ENCODE measurements at regions not wholly inside any gene's neighbourhood (a gene's known extent, or its start where the extent isn't known, plus 50 kb on each side); places are given as distances from the start of the nearest gene placed in this dataset.

DNA sequence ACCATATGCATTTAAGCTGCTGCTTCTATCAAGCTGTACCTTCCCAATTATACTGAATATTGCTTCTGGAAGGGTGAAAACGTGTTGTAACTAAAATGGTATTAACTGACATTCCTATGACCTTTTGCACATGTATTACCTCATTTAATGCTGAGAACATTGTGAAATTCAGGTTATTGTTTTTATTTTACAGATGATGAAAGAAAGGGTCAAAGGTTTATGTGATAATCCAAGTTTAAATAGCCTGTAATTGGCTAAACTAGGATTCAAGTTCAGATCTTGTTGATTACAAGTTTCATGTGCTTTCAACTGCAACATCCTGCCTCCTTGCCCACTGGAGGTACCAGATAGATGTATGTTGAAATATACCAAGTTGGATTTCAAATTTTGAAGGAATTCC is 433.3 kb upstream of the PRICKLE1 start:
- DNase-seq (ENCODE audit: low read depth, low spot score), result no peak
- H3K9me3 ChIP-seq (ENCODE audit: low read depth, low read length), result no peaks in the 10 kb centered on the region
- TF ChIP-seq EZH2 (IDR thresholded peaks at IDR 0.05) (no peak), POLR2AphosphoS5 (IDR thresholded peaks at IDR 0.05; ENCODE audit: borderline replicate concordance, low read depth, low read length) (no peak), FOXP2 (optimal IDR thresholded peaks at IDR 0.05; ENCODE audit: control extremely low read depth, extremely low read length, insufficient read depth) (no peak)
- H3K4me3 ChIP-seq, result no peak overlapping the region
- no peak overlapping the region for H3K9ac ChIP-seq (ENCODE audit: insufficient read length)
- H3K36me3 ChIP-seq (ENCODE audit: insufficient read depth, low read length), result no peaks in the 10 kb centered on the region
- H3K27ac ChIP-seq, result no peak overlapping the region

DNA sequence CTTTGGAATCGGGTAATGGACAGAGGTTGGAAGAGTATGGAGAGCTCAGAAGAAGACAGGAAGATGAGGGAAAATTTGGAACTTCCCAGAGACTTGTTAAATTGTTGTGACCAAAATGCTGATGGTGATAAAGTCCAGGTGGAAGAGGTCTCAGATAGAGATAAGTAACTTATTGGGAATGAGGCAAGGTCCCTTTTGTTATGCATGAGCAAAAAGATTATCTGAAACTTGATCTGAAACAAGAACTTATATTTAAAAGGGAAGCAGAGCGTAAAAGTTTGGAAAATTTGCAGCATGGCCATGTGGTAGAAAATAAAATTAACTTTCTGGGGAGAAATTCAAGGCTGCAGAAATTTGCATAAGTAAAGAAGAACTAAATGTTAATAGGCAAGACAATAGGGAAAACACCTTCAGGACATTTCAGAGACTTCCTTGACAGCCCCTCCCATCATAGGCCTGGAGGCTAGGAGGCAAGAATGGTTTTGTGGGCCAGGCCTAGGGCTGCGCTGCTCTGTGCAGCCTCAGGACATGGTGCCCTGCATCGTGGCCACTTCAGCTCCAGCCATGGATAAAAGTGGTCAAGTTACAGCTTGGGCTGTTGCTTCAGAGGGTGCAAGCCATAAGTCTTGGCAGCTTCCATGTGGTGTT is 425.7 kb upstream of the PRICKLE1 start:
- H3K27ac ChIP-seq, result no peak overlapping the region
- no peaks in the 10 kb centered on the region for H3K9me3 ChIP-seq (ENCODE audit: low read depth, low read length)
- H3K36me3 ChIP-seq (ENCODE audit: insufficient read depth, low read length), result no peaks in the 10 kb centered on the region
- TF ChIP-seq FOXP2 (optimal IDR thresholded peaks at IDR 0.05; ENCODE audit: control extremely low read depth, extremely low read length, insufficient read depth) (no peak), EZH2 (IDR thresholded peaks at IDR 0.05) (no peak), POLR2AphosphoS5 (IDR thresholded peaks at IDR 0.05; ENCODE audit: borderline replicate concordance, low read depth, low read length) (no peak)
- H3K9ac ChIP-seq (ENCODE audit: insufficient read length), result no peak overlapping the region
- no peak overlapping the region for H3K4me3 ChIP-seq
- no peak for DNase-seq (ENCODE audit: low read depth, low spot score)

DNA sequence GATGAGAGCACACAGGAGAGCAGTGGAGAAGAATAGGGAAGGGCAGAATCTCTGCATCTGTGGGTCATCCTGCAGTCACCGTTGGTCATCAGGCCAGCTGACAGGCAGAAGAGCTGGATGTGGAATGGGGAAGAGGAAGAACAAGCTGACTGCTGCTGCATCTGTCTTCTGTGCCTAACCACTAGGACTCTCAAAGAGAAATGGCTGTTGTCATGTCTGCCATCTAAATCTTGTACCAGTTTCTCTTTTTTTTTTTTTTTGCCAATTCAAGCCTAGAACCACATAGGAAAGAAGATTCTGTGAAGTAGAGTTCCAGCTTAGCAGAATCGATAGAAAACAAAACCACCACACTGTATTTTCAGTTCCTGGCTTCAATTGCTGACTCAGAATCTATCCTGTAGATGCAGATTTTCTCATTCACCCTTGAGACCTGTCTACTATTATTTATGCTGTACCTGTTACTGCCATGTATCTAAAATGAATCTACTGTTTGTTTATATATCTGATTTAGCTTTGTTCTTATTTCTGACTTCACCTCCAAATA is 421.9 kb upstream of the PRICKLE1 start:
- Histone ChIP-seq H3K27ac (no peak overlapping the region), H3K4me3 (no peak overlapping the region), H3K9me3 (ENCODE audit: low read depth, low read length) (no peaks in the 10 kb centered on the region), H3K9ac (ENCODE audit: insufficient read length) (no peak overlapping the region), H3K36me3 (ENCODE audit: insufficient read depth, low read length) (no peaks in the 10 kb centered on the region)
- DNase-seq (ENCODE audit: low read depth, low spot score), result no peak
- TF ChIP-seq FOXP2 (optimal IDR thresholded peaks at IDR 0.05; ENCODE audit: control extremely low read depth, extremely low read length, insufficient read depth), result no peak
- TF ChIP-seq POLR2AphosphoS5 (IDR thresholded peaks at IDR 0.05; ENCODE audit: borderline replicate concordance, low read depth, low read length), result no peak
- no peak for TF ChIP-seq EZH2 (IDR thresholded peaks at IDR 0.05)

DNA sequence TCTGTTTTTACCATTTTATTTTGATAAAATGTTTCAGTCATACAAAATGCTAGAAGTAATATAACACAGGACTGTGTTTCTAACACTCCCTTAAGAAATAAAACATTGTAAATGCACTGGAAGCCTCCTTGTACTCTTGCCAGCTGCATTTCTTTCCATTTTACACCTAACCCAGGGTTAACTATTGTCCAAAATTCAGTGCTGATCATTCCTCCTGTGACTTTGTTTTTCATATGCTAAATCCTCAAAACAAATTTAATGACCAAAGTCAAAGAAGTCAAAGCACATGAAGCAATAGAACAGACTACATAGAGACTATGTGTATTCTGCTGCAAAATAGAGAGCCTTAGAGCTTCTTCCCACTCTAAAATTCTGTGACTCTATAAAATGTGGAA is 420.3 kb upstream of the PRICKLE1 start:
- H3K36me3 ChIP-seq (ENCODE audit: insufficient read depth, low read length), result no peaks in the 10 kb centered on the region
- no peak for DNase-seq (ENCODE audit: low read depth, low spot score)
- TF ChIP-seq EZH2 (IDR thresholded peaks at IDR 0.05) (no peak), FOXP2 (optimal IDR thresholded peaks at IDR 0.05; ENCODE audit: control extremely low read depth, extremely low read length, insufficient read depth) (no peak), POLR2AphosphoS5 (IDR thresholded peaks at IDR 0.05; ENCODE audit: borderline replicate concordance, low read depth, low read length) (no peak)
- no peak overlapping the region for H3K27ac ChIP-seq
- no peaks in the 10 kb centered on the region for H3K9me3 ChIP-seq (ENCODE audit: low read depth, low read length)
- no peak overlapping the region for H3K4me3 ChIP-seq
- no peak overlapping the region for H3K9ac ChIP-seq (ENCODE audit: insufficient read length)

DNA sequence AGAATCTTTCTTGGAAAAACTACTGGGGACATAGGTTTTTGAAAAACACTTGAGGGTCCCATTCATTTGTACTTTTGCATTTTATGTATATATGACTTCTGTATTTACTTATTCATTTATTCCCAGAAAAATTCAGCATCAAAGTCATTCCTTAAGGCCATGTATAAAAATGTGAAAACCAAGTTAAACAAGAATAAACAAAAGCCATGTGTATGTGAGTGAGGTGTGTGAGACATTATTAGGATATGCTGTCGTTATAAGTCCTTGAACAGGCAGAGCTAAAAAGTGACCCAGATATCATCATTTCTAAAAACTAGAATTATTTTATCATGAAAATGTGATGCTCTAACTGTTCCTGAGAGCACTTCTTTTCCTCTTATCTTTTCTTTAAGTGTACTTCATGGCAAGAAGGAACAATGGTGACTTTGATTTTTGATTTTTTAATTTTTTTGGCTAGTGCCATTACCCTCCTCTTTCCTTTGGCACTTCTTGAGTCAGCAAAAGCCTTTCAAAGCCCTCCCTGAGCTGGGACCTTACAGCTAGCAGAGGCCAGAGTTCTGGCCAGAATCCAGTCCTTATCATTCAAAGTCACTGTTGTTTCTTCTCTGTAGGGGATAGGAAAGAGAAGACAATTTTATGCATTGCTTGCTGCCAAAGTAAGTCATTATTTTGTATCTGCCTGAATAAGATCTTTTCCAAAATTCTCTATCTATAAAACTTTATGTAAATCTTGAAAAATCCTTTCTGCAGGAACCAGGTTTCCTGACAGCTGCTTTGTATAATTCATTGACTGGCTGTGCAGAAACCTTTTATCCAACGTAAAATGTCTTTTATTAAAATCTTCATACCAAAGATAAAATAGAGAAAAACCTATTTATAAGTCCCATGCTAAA is 419.7 kb upstream of the PRICKLE1 start:
- no peaks in the 10 kb centered on the region for H3K36me3 ChIP-seq (ENCODE audit: insufficient read depth, low read length)
- H3K27ac ChIP-seq, result no peak overlapping the region
- DNase-seq (ENCODE audit: low read depth, low spot score), result no peak
- no peak for TF ChIP-seq FOXP2 (optimal IDR thresholded peaks at IDR 0.05; ENCODE audit: control extremely low read depth, extremely low read length, insufficient read depth)
- no peak for TF ChIP-seq EZH2 (IDR thresholded peaks at IDR 0.05)
- no peaks in the 10 kb centered on the region for H3K9me3 ChIP-seq (ENCODE audit: low read depth, low read length)
- no peak overlapping the region for H3K9ac ChIP-seq (ENCODE audit: insufficient read length)
- H3K4me3 ChIP-seq, result no peak overlapping the region

DNA sequence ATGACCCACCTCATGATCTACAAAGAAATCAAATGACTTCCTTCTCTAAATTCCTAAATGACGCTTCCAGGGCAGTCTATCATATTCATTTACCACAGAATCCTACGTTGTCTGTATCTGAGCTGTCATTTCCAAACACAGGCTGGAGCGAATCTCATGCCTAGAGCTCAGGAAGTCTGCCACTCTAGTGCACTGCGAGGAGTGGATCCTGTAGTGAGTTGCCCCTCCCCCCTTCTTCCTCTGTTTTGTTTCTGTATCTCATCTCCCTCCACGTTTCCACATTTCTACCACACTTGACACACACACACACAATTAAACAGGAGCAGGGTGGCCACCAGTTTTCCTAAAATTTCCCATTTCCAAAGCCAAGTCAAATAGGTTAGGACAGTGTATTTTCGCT is 415.4 kb upstream of the PRICKLE1 start:
- Histone ChIP-seq H3K9me3 (ENCODE audit: low read depth, low read length) (no peaks in the 10 kb centered on the region), H3K36me3 (ENCODE audit: insufficient read depth, low read length) (no peaks in the 10 kb centered on the region)
- TF ChIP-seq EZH2 (IDR thresholded peaks at IDR 0.05), result no peak
- no peak for TF ChIP-seq POLR2AphosphoS5 (IDR thresholded peaks at IDR 0.05; ENCODE audit: borderline replicate concordance, low read depth, low read length)
- no peak for TF ChIP-seq FOXP2 (optimal IDR thresholded peaks at IDR 0.05; ENCODE audit: control extremely low read depth, extremely low read length, insufficient read depth)

DNA sequence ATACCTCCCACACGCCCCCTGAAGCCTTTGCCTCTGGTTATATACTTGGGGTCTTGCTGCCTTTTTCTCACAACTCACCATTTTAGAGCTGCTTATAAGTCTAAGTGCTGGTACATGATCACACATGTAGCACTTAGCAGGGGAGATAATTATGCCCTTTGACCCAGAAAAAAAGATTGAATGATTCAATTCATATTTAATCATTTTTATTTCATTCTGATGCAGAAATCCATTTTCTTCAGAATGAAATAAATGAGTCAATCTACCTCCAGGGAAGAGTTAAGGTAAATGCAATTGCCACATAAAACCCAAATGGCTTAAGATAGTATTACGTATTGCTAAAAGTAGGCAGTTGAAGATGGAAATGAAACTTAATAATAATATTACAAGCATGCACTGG is 414.6 kb upstream of the PRICKLE1 start:
- no peak for DNase-seq (ENCODE audit: low read depth, low spot score)
- no peaks in the 10 kb centered on the region for H3K9me3 ChIP-seq (ENCODE audit: low read depth, low read length)
- no peak overlapping the region for H3K4me3 ChIP-seq
- H3K9ac ChIP-seq (ENCODE audit: insufficient read length), result no peak overlapping the region
- no peaks in the 10 kb centered on the region for H3K36me3 ChIP-seq (ENCODE audit: insufficient read depth, low read length)
- no peak overlapping the region for H3K27ac ChIP-seq
- no peak for TF ChIP-seq EZH2 (IDR thresholded peaks at IDR 0.05)
- TF ChIP-seq POLR2AphosphoS5 (IDR thresholded peaks at IDR 0.05; ENCODE audit: borderline replicate concordance, low read depth, low read length), result no peak
- TF ChIP-seq FOXP2 (optimal IDR thresholded peaks at IDR 0.05; ENCODE audit: control extremely low read depth, extremely low read length, insufficient read depth), result no peak

More for the DNA sequence above, 415.4 kb upstream of the PRICKLE1 start:
- Histone ChIP-seq H3K9ac (ENCODE audit: insufficient read length) (no peak overlapping the region), H3K27ac (no peak overlapping the region), H3K4me3 (no peak overlapping the region)
- DNase-seq (ENCODE audit: low read depth, low spot score), result no peak

DNA sequence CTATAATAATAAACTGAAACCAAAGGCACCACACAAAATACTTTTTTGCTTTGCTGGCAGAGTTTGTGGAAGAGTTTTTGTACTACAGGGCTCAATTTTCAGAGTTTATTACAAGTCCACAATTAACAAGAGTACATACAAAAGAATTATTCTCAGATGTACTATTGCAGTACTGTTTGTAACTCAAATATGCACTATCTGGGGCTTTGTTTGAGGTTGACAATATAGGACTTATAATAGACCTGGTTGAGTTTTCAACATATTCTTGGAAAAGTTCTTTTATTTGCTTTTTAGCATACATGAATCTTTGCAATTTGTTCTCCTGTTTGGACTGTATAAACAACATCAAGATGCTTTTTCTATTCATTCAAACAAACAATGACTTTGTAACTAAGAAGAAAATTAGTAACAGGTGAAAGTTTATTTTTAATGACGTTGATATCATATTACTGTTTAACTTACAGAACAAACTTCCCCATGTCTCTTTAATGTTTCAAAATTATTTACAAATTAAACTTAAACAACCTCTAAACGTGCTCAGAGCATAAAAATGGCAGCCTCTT is 407.4 kb upstream of the PRICKLE1 start:
- TF ChIP-seq EZH2 (IDR thresholded peaks at IDR 0.05) (no peak), FOXP2 (optimal IDR thresholded peaks at IDR 0.05; ENCODE audit: control extremely low read depth, extremely low read length, insufficient read depth) (no peak), POLR2AphosphoS5 (IDR thresholded peaks at IDR 0.05; ENCODE audit: borderline replicate concordance, low read depth, low read length) (no peak)
- no peak overlapping the region for H3K27ac ChIP-seq
- H3K9me3 ChIP-seq (ENCODE audit: low read depth, low read length), result no peaks in the 10 kb centered on the region
- DNase-seq (ENCODE audit: low read depth, low spot score), result no peak
- H3K36me3 ChIP-seq (ENCODE audit: insufficient read depth, low read length), result no peaks in the 10 kb centered on the region
- H3K9ac ChIP-seq (ENCODE audit: insufficient read length), result no peak overlapping the region
- H3K4me3 ChIP-seq, result no peak overlapping the region

Measured in SK-N-MC (cell line).